GM21515 (cell line): ENCODE measurements at regions not wholly inside any gene's neighbourhood (a gene's known extent, or its start where the extent isn't known, plus 50 kb on each side); places are given as distances from the start of the nearest gene placed in this dataset.
"Not testable (repeated sequence)": the region's sequence is repeated elsewhere in the genome, so short reads cannot be mapped to it uniquely, and the experiment has no call there.

Source experiments
- ATAC-seq: cut with Tn5 transposase; IDR thresholded peaks from one replicate; pipeline ENCODE4 v1.9.1; 2021; ENCODE audit not compliant: unreplicated experiment

GRCh38 chr5:30279237-30279636 lies 914.2 kb upstream of the CDH6 start:
- ATAC-seq = no peak

- ATAC-seq = no peak
Measured at GRCh38 chr5:30267026-30267425, 926.5 kb upstream of the CDH6 start.

DNA sequence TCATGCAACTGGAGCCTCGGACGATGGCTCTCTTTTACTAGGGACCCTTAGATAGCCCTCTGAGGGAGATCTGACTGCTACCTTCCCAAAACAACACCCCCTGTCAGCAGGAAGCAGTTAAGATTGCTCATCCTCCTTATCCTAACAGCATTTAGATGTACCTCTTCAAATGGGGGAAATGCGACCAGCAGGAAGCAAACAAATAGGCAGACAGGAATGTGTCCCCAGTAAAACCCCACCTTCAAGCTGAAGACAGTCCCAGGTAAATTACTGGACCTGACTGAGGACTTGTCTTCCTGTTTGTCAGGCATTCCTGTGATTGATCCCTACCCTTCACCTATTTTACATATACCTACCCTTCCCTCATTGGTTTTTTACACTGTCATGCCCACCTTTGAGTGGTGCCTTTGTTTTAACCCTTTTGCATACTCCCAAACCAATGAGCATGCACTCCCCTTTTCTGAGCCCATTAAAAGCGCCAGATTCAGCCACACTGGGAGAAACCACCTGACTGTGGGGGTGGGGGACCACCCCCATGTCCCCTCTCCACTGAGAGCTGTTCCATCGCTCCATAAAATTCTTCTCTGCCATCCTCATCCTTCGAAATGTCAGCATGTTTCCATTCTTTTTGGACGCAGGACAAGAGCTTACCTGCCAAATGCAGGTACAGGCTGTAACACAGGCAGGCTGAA lies 954.0 kb upstream of the CDH6 start:
- no peak for ATAC-seq

DNA sequence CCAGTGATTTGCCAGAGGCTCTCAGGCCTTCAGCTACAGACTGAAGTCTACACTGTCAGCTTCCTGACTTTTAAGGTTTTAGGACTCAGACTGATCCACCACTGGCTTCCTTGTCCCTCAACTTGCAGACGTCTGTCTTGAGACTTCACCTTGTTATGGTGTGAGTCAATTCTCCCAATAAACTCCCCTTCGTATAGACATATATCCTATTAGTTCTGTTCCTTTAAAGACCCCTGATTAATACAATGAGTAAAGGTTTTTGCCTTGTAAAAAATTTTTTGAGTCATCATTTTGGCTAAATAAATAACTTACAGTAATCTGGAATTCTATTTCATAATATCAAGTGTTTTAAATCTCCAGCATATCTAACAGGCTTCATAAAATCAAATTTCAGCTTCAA lies 956.3 kb upstream of the CDH6 start:
- ATAC-seq = no peak

DNA sequence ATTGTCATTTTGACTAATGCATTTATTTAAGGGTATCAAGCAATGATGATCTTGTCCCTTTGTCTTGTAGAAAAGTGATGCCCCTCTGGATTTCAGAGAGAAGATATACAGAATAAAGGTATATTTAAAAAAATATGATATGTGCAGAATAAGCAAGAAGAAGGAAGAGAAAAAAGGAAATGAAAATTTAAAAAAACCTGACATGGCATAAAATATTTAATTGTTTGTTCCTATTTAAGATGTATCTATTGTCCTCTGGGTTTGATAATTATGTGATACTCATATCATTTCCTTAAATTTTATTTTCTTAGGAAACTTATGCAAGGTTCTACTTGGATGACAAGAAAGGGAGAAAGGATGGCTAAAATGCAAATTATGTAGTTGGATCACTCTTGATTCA lies 983.7 kb upstream of the CDH6 start:
- no peak for ATAC-seq

DNA sequence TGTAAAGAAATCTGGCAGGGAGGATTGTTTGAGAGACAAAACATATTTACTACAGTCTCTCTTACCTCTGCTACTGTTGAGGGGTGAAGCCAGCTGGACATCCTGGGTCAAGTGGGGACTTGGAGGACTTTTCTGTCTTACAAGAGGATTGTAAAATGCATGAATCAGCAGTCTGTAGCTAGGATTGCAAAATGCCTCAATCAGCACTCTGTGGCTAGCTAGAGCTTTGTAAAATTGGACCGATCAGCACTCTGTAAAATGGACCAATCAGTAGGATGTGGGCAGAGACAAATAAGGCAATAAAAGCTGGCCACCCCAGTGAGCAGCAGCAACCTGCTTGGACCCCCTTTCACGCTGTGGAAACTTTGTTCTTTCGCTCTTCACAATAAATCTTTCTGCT lies 995.8 kb upstream of the CDH6 start:
- no peak for ATAC-seq

GRCh38 chr5:30195036-30195435 lies 998.5 kb upstream of the CDH6 start:
- no peak for ATAC-seq

DNA sequence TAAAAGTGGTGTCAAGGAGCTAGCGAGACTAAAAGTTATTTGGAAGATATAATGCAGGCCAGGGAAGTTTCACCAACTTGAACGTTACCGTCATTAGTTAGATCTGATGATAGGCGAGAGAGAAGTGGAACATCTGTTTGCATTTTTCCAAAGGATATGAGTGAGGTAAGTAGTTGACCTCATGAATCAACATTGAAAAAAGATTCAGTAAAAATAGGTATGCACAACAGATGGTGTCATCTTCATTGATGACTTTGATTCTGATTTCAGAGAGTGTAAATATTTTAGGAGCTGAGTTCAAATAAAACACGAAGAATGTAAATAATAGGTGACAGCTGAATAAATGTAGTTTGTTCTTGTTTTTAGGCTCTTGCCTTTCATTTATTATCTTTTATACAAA lies 998.9 kb upstream of the CDH6 start:
- no peak for ATAC-seq

- ATAC-seq = no peak
Measured at GRCh38 chr5:30183795-30184194, 1009.7 kb upstream of the CDH6 start.

GRCh38 chr5:30156156-30156555 lies 1037.3 kb upstream of the CDH6 start:
- no peak for ATAC-seq

DNA sequence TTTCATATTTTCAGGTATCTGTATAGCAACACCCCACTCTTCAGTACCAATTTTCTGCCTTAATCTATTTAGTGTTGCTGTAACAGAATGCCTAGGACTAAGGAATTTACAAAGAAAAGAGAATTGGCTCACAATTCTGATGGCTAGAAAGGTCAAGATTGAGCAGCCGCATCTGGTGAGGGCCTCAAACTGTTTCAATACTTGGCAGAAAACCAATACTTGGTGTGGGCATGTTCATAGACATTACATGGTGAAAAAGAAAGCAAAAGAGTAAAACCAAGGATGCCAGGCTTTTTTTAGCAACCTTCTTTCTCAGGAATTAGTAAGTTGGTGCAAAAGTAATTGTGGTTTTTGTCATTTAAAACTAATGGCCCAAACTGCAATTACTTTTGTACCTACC lies 1041.1 kb upstream of the CDH6 start:
- no peak for ATAC-seq

- ATAC-seq = no peak
Measured at GRCh38 chr5:30150231-30150630, 1043.3 kb upstream of the CDH6 start.

GRCh38 chr5:30149526-30149925 lies 1044.0 kb upstream of the CDH6 start:
- no peak for ATAC-seq

DNA sequence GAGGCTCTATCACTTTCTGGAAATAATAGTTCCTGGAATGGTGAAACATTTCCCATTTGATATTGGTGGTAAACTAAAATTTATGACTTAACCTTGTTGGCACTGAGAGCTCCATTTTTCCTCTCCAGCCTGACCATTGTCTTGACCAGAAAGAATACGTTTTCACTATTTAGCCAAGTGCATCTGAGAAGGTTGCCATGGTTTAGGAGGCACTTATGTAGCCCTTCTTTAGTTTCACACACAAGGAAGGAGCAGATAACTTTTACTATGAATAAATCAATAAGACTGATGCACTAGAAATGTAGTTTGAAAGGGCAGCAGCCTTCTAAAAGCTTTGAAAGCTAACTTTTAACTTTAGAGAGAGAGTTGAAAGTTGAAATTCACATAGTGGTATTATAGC lies 1045.5 kb upstream of the CDH6 start:
- no peak for ATAC-seq

DNA sequence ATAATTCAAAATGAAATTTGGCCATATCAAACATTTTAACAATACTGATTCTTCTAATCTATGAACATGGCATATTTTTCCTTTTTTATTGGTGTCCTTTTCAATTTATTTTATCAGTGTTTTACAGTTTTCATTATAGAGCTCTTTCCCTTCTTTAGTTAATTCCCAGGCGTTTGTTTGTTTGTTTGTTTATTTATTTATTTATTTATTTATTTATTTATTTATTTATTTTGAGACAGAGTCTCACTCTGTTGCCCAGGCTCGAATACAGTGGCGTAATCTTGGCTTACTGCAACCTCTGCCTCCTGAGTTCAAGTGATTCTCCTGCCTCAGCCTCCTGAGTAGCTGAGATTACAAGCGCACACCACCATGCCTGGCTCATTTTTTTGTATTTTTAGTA lies 1049.4 kb upstream of the CDH6 start:
- ATAC-seq = not testable (repeated sequence)

DNA sequence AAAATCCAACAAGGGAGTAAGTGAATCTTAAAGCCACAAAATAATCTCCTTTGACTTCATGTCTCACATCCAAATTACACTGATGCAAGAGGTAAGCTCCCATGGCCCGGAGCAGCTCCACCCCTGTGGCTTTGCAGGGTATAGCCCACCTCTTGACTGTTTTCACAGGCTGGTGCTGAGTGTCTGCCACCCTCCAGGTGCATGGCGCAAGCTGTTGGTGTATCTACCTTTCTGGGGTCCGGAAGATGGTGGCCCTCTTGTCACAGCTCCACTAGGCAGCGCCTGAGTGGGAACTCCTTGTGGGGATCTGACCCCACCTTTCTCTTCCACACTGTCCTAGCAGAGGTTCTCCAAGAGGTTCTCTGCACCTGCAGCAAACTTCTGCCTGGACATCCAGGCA lies 1051.1 kb upstream of the CDH6 start:
- ATAC-seq = no peak

DNA sequence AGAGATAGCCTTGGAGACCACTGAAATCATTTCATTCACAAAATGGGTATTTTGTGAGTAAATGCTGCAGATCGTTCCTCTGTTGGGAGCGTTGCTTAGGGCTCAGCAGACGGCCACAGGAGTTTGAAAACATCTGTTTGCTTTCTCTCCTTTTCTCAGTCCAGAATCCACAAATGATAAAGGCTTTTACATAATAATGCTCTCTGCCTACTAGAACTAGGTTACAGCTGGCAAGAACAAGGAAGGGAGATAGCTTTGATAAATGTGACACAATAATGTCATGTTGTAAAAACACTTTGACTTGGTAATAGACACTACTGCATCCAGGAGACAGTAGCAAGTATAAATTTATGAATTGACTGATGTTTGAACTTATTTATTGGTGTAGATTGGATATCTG lies 1072.4 kb upstream of the CDH6 start:
- ATAC-seq = no peak

GRCh38 chr5:30117135-30117534 lies 1076.4 kb upstream of the CDH6 start:
- ATAC-seq = no peak

DNA sequence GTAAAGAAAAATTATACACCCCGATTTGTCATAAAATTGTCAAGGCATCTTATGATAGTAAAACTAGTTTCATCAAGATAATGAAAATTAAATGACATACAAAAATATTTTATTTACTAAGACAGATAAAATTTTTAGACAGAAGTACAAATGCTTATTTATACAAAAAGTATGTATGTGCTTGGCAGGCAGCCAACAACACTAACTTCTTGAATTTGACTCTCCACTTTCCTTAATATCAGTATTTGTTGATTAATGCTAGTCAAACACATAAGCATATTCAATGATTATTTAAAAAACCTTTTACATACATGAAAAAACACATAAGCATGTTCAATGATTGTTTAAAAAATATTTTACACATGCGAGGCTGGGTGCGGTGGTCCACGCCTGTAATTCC lies 1079.9 kb upstream of the CDH6 start:
- no peak for ATAC-seq

- ATAC-seq = no peak
Measured at GRCh38 chr5:30112867-30113266, 1080.6 kb upstream of the CDH6 start.

GRCh38 chr5:30108051-30108450 lies 1085.4 kb upstream of the CDH6 start:
- ATAC-seq = no peak

DNA sequence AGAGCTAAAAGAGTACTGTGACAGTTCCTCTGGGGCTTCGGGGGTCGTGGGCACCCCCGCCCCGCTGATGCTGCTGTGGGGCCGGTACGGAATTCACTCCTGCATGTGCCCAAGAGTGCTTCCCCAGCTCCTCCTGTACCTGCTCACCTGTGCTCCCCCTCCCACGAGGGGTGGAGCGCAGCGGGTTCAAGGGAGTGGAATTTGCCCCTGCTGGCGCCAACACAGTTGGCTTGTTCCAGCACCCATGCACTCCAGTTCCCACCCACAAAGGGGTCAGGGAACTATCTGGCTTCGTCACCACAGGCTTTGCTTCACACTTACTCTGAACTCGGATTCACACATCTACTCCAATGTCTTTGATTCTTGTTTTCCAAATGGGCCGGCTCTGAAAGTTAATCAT lies 1086.9 kb upstream of the CDH6 start:
- ATAC-seq = no peak

GRCh38 chr5:30104872-30105596 lies 1088.5 kb upstream of the CDH6 start:
- no peak for ATAC-seq
